ENCODE measurements at regions not wholly inside any gene's neighbourhood (a gene's known extent, or its start where the extent isn't known, plus 50 kb on each side); places are given as distances from the start of the nearest gene placed in this dataset.

GRCh38 chr4:1523033-1523432 lies 116.8 kb upstream of the NKX1-1 start:
- TF ChIP-seq CTCF (IDR thresholded peaks at IDR 0.05) (no peak), POLR2A (IDR thresholded peaks at IDR 0.05) (no peak)
